ENCODE measurements at regions not wholly inside any gene's neighbourhood (a gene's known extent, or its start where the extent isn't known, plus 50 kb on each side); places are given as distances from the start of the nearest gene placed in this dataset.

- DNase-seq (ENCODE audit: low read depth), result no peak
- no peak overlapping the region for H3K4me3 ChIP-seq (ENCODE audit: low read depth, low read length)
- TF ChIP-seq CTCF (IDR thresholded peaks at IDR 0.05; ENCODE audit: control insufficient read depth, extremely low read depth, insufficient read depth), result no peak
These were observed 211.2 kb downstream of the MAFB start for GRCh38 chr20:40477805-40478204.

GRCh38 chr20:40476461-40476860, 212.6 kb downstream of the MAFB start:
- no peak for TF ChIP-seq CTCF (IDR thresholded peaks at IDR 0.05; ENCODE audit: control insufficient read depth, extremely low read depth, insufficient read depth)
- DNase-seq (ENCODE audit: low read depth), result no peak
- no peak overlapping the region for H3K4me3 ChIP-seq (ENCODE audit: low read depth, low read length)

- DNase-seq (ENCODE audit: low read depth), result no peak
- no peak for TF ChIP-seq CTCF (IDR thresholded peaks at IDR 0.05; ENCODE audit: control insufficient read depth, extremely low read depth, insufficient read depth)
- H3K4me3 ChIP-seq (ENCODE audit: low read depth, low read length), result no peak overlapping the region
These were observed 216.1 kb downstream of the MAFB start for GRCh38 chr20:40472905-40473304.

GRCh38 chr20:40471261-40471629, 217.8 kb downstream of the MAFB start:
- peak; percentile 60 for TF ChIP-seq CTCF (IDR thresholded peaks at IDR 0.05; ENCODE audit: control insufficient read depth, extremely low read depth, insufficient read depth)
- peak; percentile 77 for DNase-seq (ENCODE audit: low read depth)
- H3K4me3 ChIP-seq (ENCODE audit: low read depth, low read length), result no peak overlapping the region

GRCh38 chr20:40470445-40471260, 218.4 kb downstream of the MAFB start:
- no peak for TF ChIP-seq CTCF (IDR thresholded peaks at IDR 0.05; ENCODE audit: control insufficient read depth, extremely low read depth, insufficient read depth)
- no peak for DNase-seq (ENCODE audit: low read depth)
- H3K4me3 ChIP-seq (ENCODE audit: low read depth, low read length), result no peak overlapping the region

- DNase-seq (ENCODE audit: low read depth), result peak; percentile 96
- TF ChIP-seq CTCF (IDR thresholded peaks at IDR 0.05; ENCODE audit: control insufficient read depth, extremely low read depth, insufficient read depth), result no peak
- no peak overlapping the region for H3K4me3 ChIP-seq (ENCODE audit: low read depth, low read length)
These were observed 220.3 kb downstream of the MAFB start for GRCh38 chr20:40468759-40469158.
